ENCODE measurements at regions not wholly inside any gene's neighbourhood (a gene's known extent, or its start where the extent isn't known, plus 50 kb on each side); places are given as distances from the start of the nearest gene placed in this dataset.

- TF ChIP-seq, protein P1, sequence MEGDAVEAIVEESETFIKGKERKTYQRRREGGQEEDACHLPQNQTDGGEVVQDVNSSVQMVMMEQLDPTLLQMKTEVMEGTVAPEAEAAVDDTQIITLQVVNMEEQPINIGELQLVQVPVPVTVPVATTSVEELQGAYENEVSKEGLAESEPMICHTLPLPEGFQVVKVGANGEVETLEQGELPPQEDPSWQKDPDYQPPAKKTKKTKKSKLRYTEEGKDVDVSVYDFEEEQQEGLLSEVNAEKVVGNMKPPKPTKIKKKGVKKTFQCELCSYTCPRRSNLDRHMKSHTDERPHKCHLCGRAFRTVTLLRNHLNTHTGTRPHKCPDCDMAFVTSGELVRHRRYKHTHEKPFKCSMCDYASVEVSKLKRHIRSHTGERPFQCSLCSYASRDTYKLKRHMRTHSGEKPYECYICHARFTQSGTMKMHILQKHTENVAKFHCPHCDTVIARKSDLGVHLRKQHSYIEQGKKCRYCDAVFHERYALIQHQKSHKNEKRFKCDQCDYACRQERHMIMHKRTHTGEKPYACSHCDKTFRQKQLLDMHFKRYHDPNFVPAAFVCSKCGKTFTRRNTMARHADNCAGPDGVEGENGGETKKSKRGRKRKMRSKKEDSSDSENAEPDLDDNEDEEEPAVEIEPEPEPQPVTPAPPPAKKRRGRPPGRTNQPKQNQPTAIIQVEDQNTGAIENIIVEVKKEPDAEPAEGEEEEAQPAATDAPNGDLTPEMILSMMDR (IDR thresholded peaks at IDR 0.05; ENCODE audit: low read depth, low read length, missing control alignments): no peak
- DNase-seq (ENCODE audit: extremely low read depth, low read depth): no peak
- no peak overlapping the region for H3K4me3 ChIP-seq (replicated peaks; ENCODE audit: low read depth, low read length)
Observed at GRCh38 chr17:72520665-72521303, 400.0 kb downstream of the SOX9 start.

GRCh38 chr17:72523491-72523890 lies 402.7 kb downstream of the SOX9 start:
- TF ChIP-seq, protein P1 (IDR thresholded peaks at IDR 0.05; ENCODE audit: low read depth, low read length, missing control alignments): no peak
- no peak overlapping the region for H3K4me3 ChIP-seq (replicated peaks; ENCODE audit: low read depth, low read length)
- no peak for DNase-seq (ENCODE audit: extremely low read depth, low read depth)

- H3K4me3 ChIP-seq (replicated peaks; ENCODE audit: low read depth, low read length): no peak overlapping the region
- DNase-seq (ENCODE audit: extremely low read depth, low read depth): no peak
- TF ChIP-seq, protein P1 (IDR thresholded peaks at IDR 0.05; ENCODE audit: low read depth, low read length, missing control alignments): no peak
Observed at GRCh38 chr17:72525225-72526015, 404.6 kb downstream of the SOX9 start.

DNA sequence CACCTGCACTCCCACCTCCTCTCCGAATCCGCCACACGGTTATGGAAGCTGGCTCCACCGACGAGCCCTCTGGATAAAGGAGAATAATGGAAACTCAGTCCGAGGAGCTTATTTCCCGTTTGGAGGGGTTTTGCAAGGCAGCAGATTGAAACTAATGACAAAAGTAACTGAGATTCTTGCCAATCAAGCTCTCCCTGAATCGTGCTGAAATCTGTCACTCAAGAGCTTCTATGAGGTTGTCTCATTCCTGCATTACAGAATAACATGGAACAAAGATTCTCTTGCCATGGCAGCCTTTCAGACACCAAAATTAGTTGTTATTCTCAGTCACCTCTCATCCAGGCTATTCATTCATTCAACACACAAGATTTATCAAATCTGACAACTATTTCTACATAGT lies 405.9 kb downstream of the SOX9 start:
- TF ChIP-seq, protein P1 (IDR thresholded peaks at IDR 0.05; ENCODE audit: low read depth, low read length, missing control alignments): no peak
- no peak overlapping the region for H3K4me3 ChIP-seq (replicated peaks; ENCODE audit: low read depth, low read length)
- DNase-seq (ENCODE audit: extremely low read depth, low read depth): no peak

GRCh38 chr17:72527789-72528188 lies 407.0 kb downstream of the SOX9 start:
- H3K4me3 ChIP-seq (replicated peaks; ENCODE audit: low read depth, low read length): no peak overlapping the region
- TF ChIP-seq, protein P1 (IDR thresholded peaks at IDR 0.05; ENCODE audit: low read depth, low read length, missing control alignments): no peak
- DNase-seq (ENCODE audit: extremely low read depth, low read depth): no peak

GRCh38 chr17:72528683-72529082 lies 407.9 kb downstream of the SOX9 start:
- no peak for DNase-seq (ENCODE audit: extremely low read depth, low read depth)
- TF ChIP-seq, protein P1 (IDR thresholded peaks at IDR 0.05; ENCODE audit: low read depth, low read length, missing control alignments): no peak
- no peak overlapping the region for H3K4me3 ChIP-seq (replicated peaks; ENCODE audit: low read depth, low read length)

Data from HFF-Myc (cell line).